Endodermal cell (in vitro differentiated cells): ENCODE measurements at regions not wholly inside any gene's neighbourhood (a gene's known extent, or its start where the extent isn't known, plus 50 kb on each side); places are given as distances from the start of the nearest gene placed in this dataset.
A peak's percentile ranks its signal among the peaks of the same experiment; 100 is the strongest.

Experiments used
- DNase-seq: peaks from one replicate; pipeline ENCODE4 v3.0.0-alpha.2; 2017
- H3K27ac ChIP-seq: 2 replicates; pipeline ENCODE4 v1.5.1; 2013; ENCODE audit warnings: mild to moderate bottlenecking, low read depth, low read length, moderate library complexity
- H3K27me3 ChIP-seq: 2 replicates; pipeline ENCODE4 v1.6.1; 2013; ENCODE audit warnings: mild to moderate bottlenecking, low read length, moderate library complexity; ENCODE audit not compliant: insufficient read depth, control insufficient read depth, poor library complexity, severe bottlenecking
- H3K36me3 ChIP-seq: 2 replicates; pipeline ENCODE4 v1.7.0; 2013; ENCODE audit warnings: mild to moderate bottlenecking, low read length, moderate library complexity; ENCODE audit not compliant: control insufficient read depth, insufficient read depth
- H3K4me1 ChIP-seq: one replicate; pipeline ENCODE4 v1.7.0; 2013; ENCODE audit warnings: low read length; ENCODE audit not compliant: control insufficient read depth, insufficient read depth
- H3K4me3 ChIP-seq: 2 replicates; pipeline ENCODE4 v1.5.1; 2013; ENCODE audit warnings: mild to moderate bottlenecking, low read length, moderate library complexity
- H3K9ac ChIP-seq: 2 replicates; pipeline ENCODE4 v1.6.1; 2013; ENCODE audit warnings: mild to moderate bottlenecking, low read length, moderate library complexity; ENCODE audit not compliant: poor library complexity, severe bottlenecking; ENCODE audit errors: extremely low read depth
- H3K9me3 ChIP-seq: 2 replicates; pipeline ENCODE4 v1.6.1; 2013; ENCODE audit warnings: mild to moderate bottlenecking, low read length, moderate library complexity; ENCODE audit not compliant: control insufficient read depth
- H3K27ac Mint-ChIP-seq: 2 replicates; pipeline ENCODE4 v1.8.0; 2020; ENCODE audit warnings: mixed read lengths
- H3K27me3 Mint-ChIP-seq: 2 replicates; pipeline ENCODE4 v1.8.0; 2021; ENCODE audit warnings: mild to moderate bottlenecking, mixed read lengths; ENCODE audit not compliant: insufficient read depth
- H3K36me3 Mint-ChIP-seq: 2 replicates; pipeline ENCODE4 v1.8.0; 2020; ENCODE audit warnings: low read depth, mixed read lengths
- H3K4me1 Mint-ChIP-seq: 2 replicates; pipeline ENCODE4 v1.8.0; 2020; ENCODE audit warnings: mixed read lengths
- H3K4me3 Mint-ChIP-seq: 2 replicates; pipeline ENCODE4 v1.8.0; 2020; ENCODE audit warnings: mild to moderate bottlenecking, moderate library complexity, mixed read lengths
- H3K9me3 Mint-ChIP-seq: 2 replicates; pipeline ENCODE4 v1.8.0; 2020; ENCODE audit warnings: mild to moderate bottlenecking, mixed read lengths
- WGBS, 2 experiments: methylation state at CpG; one replicate each; pipeline versions ENCODE4 v1.1.5 to v1.1.7; 2013; ENCODE audit warnings: missing lambda C conversion rate in 2 of 2, mixed read lengths in 1 of 2; ENCODE audit not compliant: insufficient coverage in 1 of 2, insufficient read length in 1 of 2; 5-methylcytosine and 5-hydroxymethylcytosine counted together
- TF ChIP-seq, protein P1 (sequence below): fragments of 200-600 bp; sonication (generic); conservative IDR thresholded peaks from 2 replicates; pipeline ENCODE4 v1.5.0; 2021; ENCODE audit warnings: antibody characterized with exemption, mild to moderate bottlenecking

DNA sequence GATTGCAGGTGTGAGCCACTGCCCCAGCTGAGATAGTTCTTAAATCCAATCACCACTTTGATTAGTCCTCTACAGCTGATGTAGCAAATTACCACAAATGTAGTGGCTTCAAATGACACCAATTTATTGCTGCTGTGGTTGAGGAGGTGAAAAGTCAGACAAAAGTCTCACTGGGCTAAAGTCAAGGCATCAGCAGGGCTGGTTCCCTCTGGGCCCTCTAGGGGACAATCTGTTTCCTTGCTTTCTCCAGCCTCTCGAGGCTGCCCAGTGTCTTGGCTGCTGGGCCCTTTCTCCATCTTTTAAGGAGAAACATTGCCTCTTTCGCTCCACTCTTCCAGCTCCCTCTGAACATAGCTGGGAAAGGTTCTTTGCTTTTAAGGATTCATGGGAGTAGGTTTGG, 50.5 kb upstream of the SHANK2 start:
- H3K4me1 ChIP-seq = no peaks in the 10 kb centered on the region
- WGBS, 2 experiments = 78 to 83% methylated on average over 1 to 2 of the region's 2 CpGs
- H3K36me3 ChIP-seq = no peaks in the 10 kb centered on the region
- H3K9me3 Mint-ChIP-seq = no peaks in the 10 kb centered on the region
- peak; percentile 49 for DNase-seq
- H3K9me3 ChIP-seq = no peaks in the 10 kb centered on the region
- H3K9ac ChIP-seq = no peak overlapping the region
- H3K27me3 Mint-ChIP-seq = peaks cover 8% of the 10 kb centered on the region
- H3K27ac ChIP-seq = no peak overlapping the region
- H3K4me3 Mint-ChIP-seq = no peak overlapping the region
- H3K4me3 ChIP-seq = no peak overlapping the region
- TF ChIP-seq, protein P1, sequence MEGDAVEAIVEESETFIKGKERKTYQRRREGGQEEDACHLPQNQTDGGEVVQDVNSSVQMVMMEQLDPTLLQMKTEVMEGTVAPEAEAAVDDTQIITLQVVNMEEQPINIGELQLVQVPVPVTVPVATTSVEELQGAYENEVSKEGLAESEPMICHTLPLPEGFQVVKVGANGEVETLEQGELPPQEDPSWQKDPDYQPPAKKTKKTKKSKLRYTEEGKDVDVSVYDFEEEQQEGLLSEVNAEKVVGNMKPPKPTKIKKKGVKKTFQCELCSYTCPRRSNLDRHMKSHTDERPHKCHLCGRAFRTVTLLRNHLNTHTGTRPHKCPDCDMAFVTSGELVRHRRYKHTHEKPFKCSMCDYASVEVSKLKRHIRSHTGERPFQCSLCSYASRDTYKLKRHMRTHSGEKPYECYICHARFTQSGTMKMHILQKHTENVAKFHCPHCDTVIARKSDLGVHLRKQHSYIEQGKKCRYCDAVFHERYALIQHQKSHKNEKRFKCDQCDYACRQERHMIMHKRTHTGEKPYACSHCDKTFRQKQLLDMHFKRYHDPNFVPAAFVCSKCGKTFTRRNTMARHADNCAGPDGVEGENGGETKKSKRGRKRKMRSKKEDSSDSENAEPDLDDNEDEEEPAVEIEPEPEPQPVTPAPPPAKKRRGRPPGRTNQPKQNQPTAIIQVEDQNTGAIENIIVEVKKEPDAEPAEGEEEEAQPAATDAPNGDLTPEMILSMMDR = peak; percentile 66
- H3K27ac Mint-ChIP-seq = no peak overlapping the region
- no peaks in the 10 kb centered on the region for H3K4me1 Mint-ChIP-seq
- no peaks in the 10 kb centered on the region for H3K36me3 Mint-ChIP-seq
- no peaks in the 10 kb centered on the region for H3K27me3 ChIP-seq

DNA sequence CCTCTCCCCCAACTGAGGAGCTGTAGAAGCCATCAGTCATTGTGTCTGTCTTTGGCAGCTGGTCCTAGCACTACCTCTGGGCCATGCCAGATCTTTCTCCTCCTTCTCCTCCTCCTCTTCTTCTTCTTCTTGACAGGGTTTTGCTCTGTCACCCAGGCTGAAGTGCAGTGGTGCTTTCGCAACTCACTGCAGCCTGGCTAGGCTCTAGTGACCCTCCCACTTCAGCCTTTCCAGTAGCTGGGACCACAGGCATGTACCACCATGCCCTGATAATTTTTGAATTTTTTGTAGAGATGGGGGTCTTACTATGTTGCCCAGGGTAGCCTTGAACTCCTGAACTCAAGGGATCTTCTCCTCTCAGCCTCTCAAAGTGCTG, 50.1 kb upstream of the SHANK2 start:
- no peaks in the 10 kb centered on the region for H3K4me1 ChIP-seq
- no peak overlapping the region for H3K9ac ChIP-seq
- Mint-ChIP-seq H3K4me3 (no peak overlapping the region), H3K4me1 (no peaks in the 10 kb centered on the region), H3K27me3 (peaks cover 8% of the 10 kb centered on the region), H3K9me3 (no peaks in the 10 kb centered on the region), H3K36me3 (no peaks in the 10 kb centered on the region), H3K27ac (no peak overlapping the region)
- no peaks in the 10 kb centered on the region for H3K9me3 ChIP-seq
- no peaks in the 10 kb centered on the region for H3K36me3 ChIP-seq
- TF ChIP-seq, protein P1 = no peak
- DNase-seq = peak; percentile 16
- no peak overlapping the region for H3K4me3 ChIP-seq
- H3K27me3 ChIP-seq = no peaks in the 10 kb centered on the region
- H3K27ac ChIP-seq = no peak overlapping the region
- 88% methylated on average over 1 of the region's 1 CpG; no CpG with 5 or more reads in 1 of the 2 experiments for WGBS, 2 experiments
